HFFc6 (cell line): ENCODE measurements at regions not wholly inside any gene's neighbourhood (a gene's known extent, or its start where the extent isn't known, plus 50 kb on each side); places are given as distances from the start of the nearest gene placed in this dataset.

Experiments used
- DNase-seq: peaks from one replicate; pipeline ENCODE4 v3.0.0-alpha.2; 2018
- H3K27ac Mint-ChIP-seq: 2 replicates; pipeline ENCODE4 v1.8.0; 2020; ENCODE audit warnings: mild to moderate bottlenecking, mixed read lengths
- H3K27me3 Mint-ChIP-seq: 2 replicates; pipeline ENCODE4 v1.8.0; 2021; ENCODE audit warnings: mild to moderate bottlenecking, moderate library complexity, mixed read lengths; ENCODE audit not compliant: insufficient read depth
- H3K36me3 Mint-ChIP-seq: 2 replicates; pipeline ENCODE4 v1.8.0; 2021; ENCODE audit warnings: low read depth, mixed read lengths
- H3K4me1 Mint-ChIP-seq: 2 replicates; pipeline ENCODE4 v1.8.0; 2020; ENCODE audit warnings: low read depth, mixed read lengths
- H3K4me3 Mint-ChIP-seq: 2 replicates; pipeline ENCODE4 v1.8.0; 2020; ENCODE audit warnings: mild to moderate bottlenecking, moderate library complexity, mixed read lengths
- H3K9me3 Mint-ChIP-seq: 2 replicates; pipeline ENCODE4 v1.8.0; 2020; ENCODE audit warnings: mild to moderate bottlenecking, mixed read lengths
- CTCF ChIP-seq: fragments of 200-600 bp; sonication (generic); IDR thresholded peaks from 2 replicates; pipeline ENCODE4 v1.5.0; 2021; ENCODE audit warnings: antibody characterized with exemption, mild to moderate bottlenecking

GRCh38 chr9:78521680-78522079 is 224.8 kb downstream of the PSAT1 start:
- H3K27ac Mint-ChIP-seq = no peak overlapping the region
- peaks cover 11% of the 10 kb centered on the region; the same call in 1 of the 2 replicates for H3K27me3 Mint-ChIP-seq
- no peak for TF ChIP-seq CTCF
- H3K9me3 Mint-ChIP-seq = peaks cover 28% of the 10 kb centered on the region
- no peak overlapping the region for H3K4me3 Mint-ChIP-seq
- DNase-seq = no peak
- peaks cover 20% of the 10 kb centered on the region for H3K36me3 Mint-ChIP-seq
- no peaks in the 10 kb centered on the region for H3K4me1 Mint-ChIP-seq

- Mint-ChIP-seq H3K27ac (no peak overlapping the region), H3K4me3 (no peak overlapping the region), H3K4me1 (no peaks in the 10 kb centered on the region), H3K27me3 (peaks cover 1% of the 10 kb centered on the region; the same call in 1 of the 2 replicates), H3K36me3 (peaks cover 7% of the 10 kb centered on the region), H3K9me3 (peaks cover 9% of the 10 kb centered on the region)
- DNase-seq = no peak
- TF ChIP-seq CTCF = no peak
Observed at GRCh38 chr9:78525986-78526560, 229.1 kb downstream of the PSAT1 start.

GRCh38 chr9:78533500-78533899 is 236.6 kb downstream of the PSAT1 start:
- no peak overlapping the region for H3K4me3 Mint-ChIP-seq
- no peaks in the 10 kb centered on the region for H3K36me3 Mint-ChIP-seq
- no peaks in the 10 kb centered on the region for H3K27me3 Mint-ChIP-seq
- DNase-seq = peak; percentile 46
- H3K4me1 Mint-ChIP-seq = peaks cover 29% of the 10 kb centered on the region
- no peaks in the 10 kb centered on the region for H3K9me3 Mint-ChIP-seq
- no peak overlapping the region; the same call in 1 of the 2 replicates for H3K27ac Mint-ChIP-seq
- TF ChIP-seq CTCF = no peak

- no peaks in the 10 kb centered on the region for H3K9me3 Mint-ChIP-seq
- no peaks in the 10 kb centered on the region for H3K36me3 Mint-ChIP-seq
- TF ChIP-seq CTCF = no peak
- DNase-seq = no peak
- peak overlapping the region; percentile 49; the same call in 1 of the 2 replicates for H3K27ac Mint-ChIP-seq
- H3K27me3 Mint-ChIP-seq = peaks cover 2% of the 10 kb centered on the region
- H3K4me1 Mint-ChIP-seq = peaks cover 45% of the 10 kb centered on the region
- H3K4me3 Mint-ChIP-seq = peak overlapping the region; percentile 61
Observed at GRCh38 chr9:78539188-78539587, 242.3 kb downstream of the PSAT1 start.

GRCh38 chr9:78539904-78540303 is 243.0 kb downstream of the PSAT1 start:
- no peaks in the 10 kb centered on the region for H3K36me3 Mint-ChIP-seq
- no peak overlapping the region for H3K27ac Mint-ChIP-seq
- H3K4me1 Mint-ChIP-seq = peaks cover 43% of the 10 kb centered on the region
- DNase-seq = peak; percentile 93
- no peaks in the 10 kb centered on the region for H3K9me3 Mint-ChIP-seq
- peaks cover 2% of the 10 kb centered on the region for H3K27me3 Mint-ChIP-seq
- no peak for TF ChIP-seq CTCF
- H3K4me3 Mint-ChIP-seq = no peak overlapping the region; the same call in 1 of the 2 replicates
